Epithelial cell of proximal tubule (primary cell): ENCODE measurements at regions not wholly inside any gene's neighbourhood (a gene's known extent, or its start where the extent isn't known, plus 50 kb on each side); places are given as distances from the start of the nearest gene placed in this dataset.
"Not testable (repeated sequence)": the region's sequence is repeated elsewhere in the genome, so short reads cannot be mapped to it uniquely, and the experiment has no call there.

ENCODE experiments used
- DNase-seq: peaks from one replicate; pipeline ENCODE4 v3.0.0-alpha.2; 2011; ENCODE audit warnings: low read depth
- H3K4me3 ChIP-seq: 2 replicates; pipeline ENCODE4 v1.5.1; 2011; ENCODE audit warnings: low read depth, mild to moderate bottlenecking, low read length
- CTCF ChIP-seq: conservative IDR thresholded peaks from 2 replicates; pipeline ENCODE4 v1.5.1; 2012; ENCODE audit warnings: low read depth, mild to moderate bottlenecking, low read length

- TF ChIP-seq CTCF = no peak
- no peak for DNase-seq
- H3K4me3 ChIP-seq = no peak overlapping the region
Observed at GRCh38 chr21:32962268-32962667, 63.5 kb upstream of the OLIG2 start.

- DNase-seq = no peak
- TF ChIP-seq CTCF = no peak
- H3K4me3 ChIP-seq = no peak overlapping the region
Observed at GRCh38 chr21:32965129-32965680, 60.5 kb upstream of the OLIG2 start.

GRCh38 chr21:32966120-32966519, 59.6 kb upstream of the OLIG2 start:
- DNase-seq = no peak
- TF ChIP-seq CTCF = no peak
- no peak overlapping the region for H3K4me3 ChIP-seq

- H3K4me3 ChIP-seq, DNase-seq: not testable (repeated sequence)
Observed at GRCh38 chr21:32968103-32968502, 57.6 kb upstream of the OLIG2 start.

GRCh38 chr21:32974653-32975052, 51.1 kb upstream of the OLIG2 start:
- no peak for DNase-seq
- TF ChIP-seq CTCF = no peak
- H3K4me3 ChIP-seq = no peak overlapping the region

GRCh38 chr21:32975811-32976431, 49.8 kb upstream of the OLIG2 start:
- DNase-seq = no peak
- TF ChIP-seq CTCF = no peak
- no peak overlapping the region for H3K4me3 ChIP-seq
